Activated CD4-positive, alpha-beta T cell treated with anti-CD3 and anti-CD28 coated beads, Interleukin-2, Interleukin-4, amounts not matched to agents 100 ng/mL and 50 ng/mL, durations not matched to agents 16 hours and 8 hours (primary cell): ENCODE measurements at regions not wholly inside any gene's neighbourhood (a gene's known extent, or its start where the extent isn't known, plus 50 kb on each side); places are given as distances from the start of the nearest gene placed in this dataset.

Experiments
- DNase-seq: peaks from one replicate; pipeline ENCODE4 v3.0.0-alpha.2; 2020; ENCODE audit warnings: low spot score

GRCh38 chr2:67660015-67660602 is 263.0 kb downstream of the ETAA1 start:
- no peak for DNase-seq

GRCh38 chr2:67660871-67661270 is 263.7 kb downstream of the ETAA1 start:
- DNase-seq: no peak

DNA sequence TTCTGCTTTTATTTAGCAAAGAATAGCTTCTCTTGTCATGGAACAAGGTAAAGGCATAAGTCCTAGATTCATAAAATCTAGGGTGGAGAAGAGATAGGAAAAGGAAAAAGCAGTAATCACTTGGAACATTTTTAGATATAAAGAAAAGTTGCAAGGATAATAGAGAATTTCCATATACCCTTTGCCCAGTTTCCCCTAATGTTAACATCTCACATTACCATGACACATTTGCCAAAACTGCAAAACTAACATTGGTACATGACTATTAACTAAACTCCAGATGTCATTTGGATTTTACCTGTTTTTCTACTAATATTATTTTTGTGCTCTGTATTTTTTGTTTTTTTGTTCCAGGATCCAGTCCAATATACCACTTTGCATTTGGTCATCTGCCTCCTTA is 265.1 kb downstream of the ETAA1 start:
- no peak for DNase-seq

DNA sequence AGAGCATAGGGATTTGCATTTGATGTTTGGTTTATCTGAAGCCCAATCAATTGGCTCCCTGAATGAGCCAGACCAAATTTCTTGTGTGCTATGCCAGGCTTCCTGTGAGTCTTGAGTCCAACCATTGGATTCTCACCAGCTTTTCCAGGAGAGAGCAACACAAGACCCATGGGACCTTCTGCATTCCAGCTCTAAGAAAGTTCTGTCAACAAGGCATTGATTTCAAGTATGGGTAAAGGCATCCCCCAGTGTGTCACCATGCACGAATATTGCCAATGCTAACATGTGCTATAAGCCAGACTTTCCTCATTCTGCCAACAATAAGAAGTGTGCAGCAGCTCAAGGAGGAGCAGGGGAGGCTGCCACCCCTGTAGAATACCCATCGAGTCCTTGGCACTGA is 266.6 kb downstream of the ETAA1 start:
- no peak for DNase-seq

DNA sequence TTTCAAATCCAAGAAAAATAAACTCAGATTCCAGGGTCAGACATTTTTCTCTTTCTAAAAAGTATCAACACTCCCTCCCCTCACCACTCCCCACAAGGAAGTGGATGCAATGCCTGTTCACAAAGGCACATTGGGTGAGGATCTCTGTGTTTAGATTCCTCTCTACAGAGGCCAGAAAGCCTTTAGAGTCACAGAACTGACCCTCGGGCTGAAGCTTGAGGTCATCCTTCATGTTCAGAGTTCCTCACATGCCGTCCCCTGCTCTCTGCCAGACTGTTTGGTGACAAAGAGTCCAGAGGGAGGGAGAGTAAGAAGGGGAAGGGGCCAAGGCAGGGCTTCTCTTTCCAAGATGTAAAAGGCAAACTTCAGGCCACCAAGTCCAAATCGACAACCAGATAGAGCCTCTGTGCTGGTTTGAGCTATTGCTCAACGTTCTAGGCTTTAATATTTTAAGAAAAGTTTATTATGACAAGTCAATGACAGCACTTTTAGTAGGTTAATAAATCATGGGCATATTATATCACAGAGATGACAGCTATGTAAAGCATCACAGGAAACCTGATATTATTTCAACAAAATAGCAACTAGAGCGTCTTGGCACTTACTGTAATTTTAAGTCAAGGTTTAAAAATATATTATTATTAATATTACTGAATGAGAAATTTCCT is 269.4 kb downstream of the ETAA1 start:
- no peak for DNase-seq

- DNase-seq: no peak
These were observed 270.1 kb downstream of the ETAA1 start for GRCh38 chr2:67667054-67667908.

DNA sequence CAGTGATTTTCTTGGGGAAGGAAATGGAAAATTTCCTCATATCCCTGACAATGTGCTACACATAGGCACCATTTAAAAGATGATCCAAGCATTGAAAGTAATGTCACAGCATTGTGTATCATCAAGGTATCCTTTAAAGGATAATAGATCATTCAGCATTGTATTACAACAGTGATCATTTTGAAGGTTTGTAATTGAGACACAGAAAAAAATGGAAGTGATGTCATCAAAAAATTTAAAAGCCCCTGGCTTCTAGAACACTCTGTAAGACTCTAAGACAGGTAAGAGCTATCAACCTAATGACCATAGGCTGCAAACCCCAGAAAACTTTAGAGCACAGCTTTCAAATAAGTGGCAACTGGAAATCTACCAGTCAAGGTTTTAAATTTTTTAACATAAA is 271.4 kb downstream of the ETAA1 start:
- DNase-seq: no peak

DNA sequence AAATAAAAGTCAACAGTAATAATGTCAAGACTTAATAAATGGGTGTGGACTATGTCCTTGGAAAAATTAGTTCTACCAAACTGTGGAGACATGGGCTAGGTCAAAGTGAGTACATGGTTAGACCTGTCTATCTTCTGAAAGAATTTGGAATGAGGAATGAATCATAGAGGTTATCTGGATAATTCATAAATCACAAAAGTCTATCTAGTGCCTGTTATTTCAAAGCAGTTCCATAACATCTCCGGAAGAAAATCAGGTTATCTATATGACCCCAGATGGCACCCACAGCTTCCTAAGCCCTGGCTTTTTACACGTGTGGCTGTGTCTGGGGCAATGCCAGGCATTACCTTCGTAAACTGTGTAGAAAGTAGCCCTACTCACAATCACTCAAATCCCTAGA is 272.0 kb downstream of the ETAA1 start:
- DNase-seq: no peak

GRCh38 chr2:67669766-67670165 is 272.6 kb downstream of the ETAA1 start:
- no peak for DNase-seq

GRCh38 chr2:67670747-67671183 is 273.6 kb downstream of the ETAA1 start:
- no peak for DNase-seq

- no peak for DNase-seq
These were observed 274.6 kb downstream of the ETAA1 start for GRCh38 chr2:67671464-67672450.

DNA sequence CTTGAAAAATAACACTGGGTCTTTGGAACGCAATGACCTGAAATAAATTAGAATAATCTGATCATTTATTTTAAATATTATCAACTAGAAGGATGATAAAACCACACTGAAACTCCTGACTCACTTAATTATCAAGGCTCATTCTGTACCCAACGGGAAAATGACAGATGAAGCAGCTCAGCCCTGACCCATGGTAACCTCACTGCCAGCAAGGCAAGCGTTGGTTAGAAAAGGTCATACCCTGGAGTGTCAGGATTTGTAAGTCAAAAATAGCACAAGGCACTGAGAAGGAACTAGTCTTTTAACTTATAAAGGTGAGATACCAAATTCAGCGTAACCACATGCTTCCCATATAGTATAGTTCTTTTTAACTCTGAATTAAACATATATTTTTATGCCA is 277.5 kb downstream of the ETAA1 start:
- DNase-seq: no peak

- DNase-seq: no peak
These were observed 287.9 kb downstream of the ETAA1 start for GRCh38 chr2:67684991-67685390.

- DNase-seq: no peak
These were observed 289.1 kb downstream of the ETAA1 start for GRCh38 chr2:67686254-67686653.

- DNase-seq: no peak
These were observed 292.1 kb downstream of the ETAA1 start for GRCh38 chr2:67689186-67689585.

DNA sequence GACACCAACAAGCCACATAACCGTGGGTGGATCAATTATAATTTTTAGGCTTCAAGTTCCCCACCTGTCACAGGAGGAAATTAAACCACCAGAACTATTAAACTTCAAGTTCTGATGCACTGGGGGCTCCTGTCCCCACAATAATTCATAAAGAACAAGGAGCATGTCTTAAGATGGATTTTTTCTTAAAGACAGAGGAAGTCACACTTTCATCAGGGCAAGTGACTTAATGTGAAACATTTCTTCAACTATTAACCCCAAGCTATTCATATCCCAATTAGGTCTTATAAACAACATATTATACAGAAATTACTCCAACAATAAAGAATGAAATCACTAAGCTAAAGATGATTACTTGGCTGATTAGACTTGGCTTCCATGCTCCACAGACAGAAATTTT is 292.5 kb downstream of the ETAA1 start:
- DNase-seq: no peak

DNA sequence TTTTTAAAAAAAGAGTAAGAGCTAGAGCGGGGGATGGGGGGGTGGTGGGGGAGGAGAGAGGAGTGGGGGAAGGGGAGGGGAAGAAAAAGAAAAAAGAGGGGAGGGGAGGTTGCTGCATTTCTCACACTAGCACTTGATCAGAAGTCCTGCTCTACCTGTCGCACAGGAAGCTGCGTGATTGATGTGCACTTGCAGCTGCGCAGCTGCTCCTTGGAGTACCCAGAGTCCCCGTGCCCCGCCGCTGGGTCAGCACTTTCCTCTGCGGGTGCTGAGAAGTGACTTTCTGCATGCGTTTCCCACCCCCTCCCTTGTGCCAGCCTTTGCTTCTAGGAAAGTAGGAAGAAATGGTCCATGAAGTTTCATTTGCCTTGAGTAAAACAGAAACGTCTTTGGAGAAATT is 297.3 kb downstream of the ETAA1 start:
- no peak for DNase-seq

- no peak for DNase-seq
These were observed 303.9 kb downstream of the ETAA1 start for GRCh38 chr2:67701011-67701410.

- DNase-seq: no peak
These were observed 305.2 kb downstream of the ETAA1 start for GRCh38 chr2:67702284-67702683.

- no peak for DNase-seq
These were observed 305.8 kb downstream of the ETAA1 start for GRCh38 chr2:67702937-67703336.

GRCh38 chr2:67706082-67706481 is 308.9 kb downstream of the ETAA1 start:
- no peak for DNase-seq

GRCh38 chr2:67707896-67708295 is 310.8 kb downstream of the ETAA1 start:
- no peak for DNase-seq
